HG02678 (cell line): ENCODE measurements at regions not wholly inside any gene's neighbourhood (a gene's known extent, or its start where the extent isn't known, plus 50 kb on each side); places are given as distances from the start of the nearest gene placed in this dataset.
"Not testable (repeated sequence)": the region's sequence is repeated elsewhere in the genome, so short reads cannot be mapped to it uniquely, and the experiment has no call there.

Experiments
- ATAC-seq: cut with Tn5 transposase; IDR thresholded peaks from one replicate; pipeline ENCODE4 v1.9.1; 2021; ENCODE audit warnings: mild to moderate bottlenecking, moderate library complexity; ENCODE audit not compliant: unreplicated experiment

DNA sequence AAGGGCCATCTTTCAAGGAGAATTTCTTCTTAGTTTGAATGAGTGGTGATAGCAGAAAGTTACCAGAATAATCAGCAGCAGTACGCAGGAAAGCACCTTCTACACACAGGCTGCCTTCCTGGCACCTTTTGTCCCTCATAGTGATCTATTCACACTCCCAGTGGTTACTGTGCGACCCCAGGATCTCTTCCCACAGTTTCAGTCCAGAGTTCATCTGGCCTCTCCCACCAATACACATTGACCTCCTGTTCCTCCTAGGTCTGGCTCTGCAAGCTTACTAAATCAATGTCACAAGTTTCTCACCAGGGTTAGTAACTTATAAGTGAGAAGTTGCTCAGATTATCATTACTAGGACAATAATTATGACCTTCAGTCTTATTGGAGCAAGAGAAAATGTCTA lies 99.1 kb upstream of the PIK3R1 start:
- no peak for ATAC-seq

DNA sequence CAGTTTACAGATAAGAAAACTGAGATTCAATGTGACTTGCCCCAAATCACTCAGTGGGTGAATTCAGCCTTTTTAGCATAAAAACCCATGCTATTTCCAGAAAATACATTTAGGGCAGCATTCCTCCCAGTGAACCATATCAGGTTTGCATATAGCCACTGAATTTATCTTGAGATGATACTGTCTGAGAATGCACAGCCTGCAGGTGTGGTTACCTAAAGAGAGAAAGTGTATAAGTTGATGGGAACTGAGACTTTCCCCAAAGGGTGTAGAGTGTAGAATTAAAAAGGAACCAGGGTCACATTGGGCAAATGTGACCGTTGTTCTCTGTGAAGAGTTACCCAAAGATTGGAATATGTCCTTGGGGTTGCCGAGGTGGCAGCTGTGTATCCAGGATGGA lies 100.0 kb upstream of the PIK3R1 start:
- no peak for ATAC-seq

- ATAC-seq: no peak
These were observed 101.0 kb upstream of the PIK3R1 start for GRCh38 chr5:68114378-68115040.

- ATAC-seq: no peak
These were observed 102.9 kb upstream of the PIK3R1 start for GRCh38 chr5:68112658-68113057.

- no peak for ATAC-seq
These were observed 104.7 kb upstream of the PIK3R1 start for GRCh38 chr5:68110894-68111293.

DNA sequence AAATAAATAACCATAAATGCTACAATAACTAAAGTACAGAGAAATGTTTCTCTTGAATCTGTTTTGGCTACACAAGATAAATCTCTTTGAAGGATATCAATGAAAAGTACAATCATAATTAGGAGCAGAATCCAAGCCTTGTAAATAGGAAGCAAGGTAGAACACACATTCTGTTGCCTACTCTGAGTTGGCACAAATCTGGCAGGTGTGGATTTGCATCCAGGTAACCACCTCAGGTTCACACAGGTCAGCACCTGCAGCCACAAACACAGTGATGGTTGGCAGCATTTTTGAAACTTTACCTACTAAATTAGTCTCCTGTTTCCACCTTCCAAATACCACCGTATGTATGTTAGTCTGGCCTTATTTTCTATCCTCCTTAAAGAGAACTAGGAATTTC lies 105.3 kb upstream of the PIK3R1 start:
- ATAC-seq: no peak

GRCh38 chr5:68104217-68104616 lies 111.3 kb upstream of the PIK3R1 start:
- ATAC-seq: not testable (repeated sequence)

DNA sequence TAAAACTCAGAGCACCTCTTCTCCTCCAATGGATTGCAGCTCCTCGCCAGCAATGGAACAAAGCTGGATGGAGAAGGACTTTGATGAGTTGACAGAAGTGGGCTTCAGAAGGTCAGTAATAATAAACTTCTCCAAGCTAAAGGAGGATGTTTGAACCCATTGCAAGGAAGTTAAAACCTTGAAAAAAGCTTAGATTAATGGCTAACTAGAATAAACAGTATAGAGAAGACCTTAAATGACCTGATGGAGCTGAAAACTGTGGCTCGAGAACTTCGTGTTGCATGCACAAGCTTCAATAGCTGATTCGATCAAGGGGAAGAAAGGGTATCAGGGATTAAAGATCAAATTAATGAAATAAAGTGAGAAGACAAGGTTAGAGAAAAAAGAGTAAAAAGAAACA lies 112.3 kb upstream of the PIK3R1 start:
- ATAC-seq: not testable (repeated sequence)

DNA sequence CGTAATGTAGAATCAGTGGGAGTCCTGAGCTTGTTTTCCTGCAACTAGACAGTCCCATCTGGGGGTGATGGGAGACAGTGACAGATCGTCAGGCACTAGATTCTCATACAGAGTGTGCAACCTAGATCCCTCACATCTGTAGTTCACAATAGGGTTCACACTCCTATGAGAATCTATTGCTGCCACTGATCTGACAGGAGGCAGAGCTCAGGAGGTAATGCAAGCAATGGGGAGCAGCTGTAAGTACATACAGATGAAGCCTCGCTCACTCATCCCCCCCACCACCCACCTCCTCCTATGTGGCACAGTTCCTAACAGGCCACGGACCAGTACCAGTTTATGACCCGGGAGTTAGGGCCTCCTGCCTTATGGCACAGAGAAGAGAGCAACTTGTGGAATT lies 116.2 kb upstream of the PIK3R1 start:
- no peak for ATAC-seq

DNA sequence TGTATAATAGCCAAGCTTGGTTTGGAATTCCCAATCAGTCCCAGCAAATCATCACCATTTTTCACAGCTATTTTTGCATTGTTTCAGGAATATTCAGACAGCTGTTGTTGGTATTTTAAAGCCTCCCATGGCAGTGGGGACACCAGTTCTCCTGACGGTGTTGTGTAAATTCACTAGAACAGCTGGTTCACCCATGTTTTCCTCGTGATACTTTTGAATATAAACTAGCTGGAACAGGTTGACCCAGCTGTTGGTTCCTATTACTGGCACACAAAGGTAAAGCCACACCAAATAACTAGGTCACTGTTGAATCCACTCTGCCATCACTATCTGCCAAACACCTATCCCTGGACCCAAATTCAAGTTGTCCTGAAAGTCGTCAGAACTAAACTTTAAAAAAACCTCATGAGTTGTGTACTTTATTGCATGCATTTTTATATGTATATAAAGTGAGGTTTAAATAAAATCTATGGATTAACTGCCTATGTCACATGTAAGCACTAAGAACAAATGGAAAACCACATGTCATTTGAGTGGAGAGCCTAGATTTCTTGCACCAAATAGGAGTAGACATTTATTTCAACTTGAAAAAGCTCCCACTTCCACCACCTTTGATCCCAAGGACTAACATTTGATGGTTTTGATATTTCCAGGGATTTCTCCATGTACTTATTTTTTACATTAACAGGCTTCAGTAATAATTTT lies 121.9 kb upstream of the PIK3R1 start:
- ATAC-seq: no peak

DNA sequence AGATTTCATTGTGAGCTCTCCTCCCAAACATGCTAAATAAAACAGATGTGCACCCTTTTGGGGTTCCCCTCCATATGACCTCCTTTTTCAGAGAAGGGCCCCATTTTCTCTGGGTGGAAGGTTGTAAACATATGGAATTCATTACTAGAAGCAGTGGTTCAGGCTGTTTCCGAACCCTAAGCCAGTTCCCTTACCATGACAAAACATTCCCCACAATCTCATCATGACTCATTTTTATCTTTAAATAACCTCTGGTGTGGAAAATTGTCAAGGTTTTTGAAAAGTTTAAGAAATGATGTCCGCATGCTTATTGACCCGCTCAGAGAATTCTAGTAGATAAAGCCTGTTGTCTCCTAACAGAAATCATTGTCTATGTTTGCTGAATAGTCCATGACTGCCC lies 127.3 kb upstream of the PIK3R1 start:
- ATAC-seq: no peak

- no peak for ATAC-seq
These were observed 127.7 kb upstream of the PIK3R1 start for GRCh38 chr5:68087866-68088265.

DNA sequence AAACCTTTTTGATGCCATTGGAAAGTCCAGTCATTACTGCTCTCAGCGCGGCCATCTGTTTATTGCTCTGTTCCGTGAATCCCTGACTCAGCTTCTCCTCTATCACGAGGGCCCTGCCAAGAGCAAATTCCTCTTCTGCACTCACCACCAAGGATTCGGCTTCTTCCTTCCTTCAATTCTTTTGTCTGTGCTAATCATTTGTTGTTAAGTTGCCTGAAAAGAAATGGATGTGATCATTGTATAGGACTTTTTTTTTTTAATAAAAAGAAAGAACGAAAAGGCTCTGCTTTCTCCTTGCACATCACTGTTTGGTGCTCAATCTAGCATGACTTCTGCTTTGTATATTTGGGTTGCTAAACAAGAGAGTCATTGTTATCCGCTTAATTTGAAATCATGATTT lies 128.7 kb upstream of the PIK3R1 start:
- no peak for ATAC-seq

DNA sequence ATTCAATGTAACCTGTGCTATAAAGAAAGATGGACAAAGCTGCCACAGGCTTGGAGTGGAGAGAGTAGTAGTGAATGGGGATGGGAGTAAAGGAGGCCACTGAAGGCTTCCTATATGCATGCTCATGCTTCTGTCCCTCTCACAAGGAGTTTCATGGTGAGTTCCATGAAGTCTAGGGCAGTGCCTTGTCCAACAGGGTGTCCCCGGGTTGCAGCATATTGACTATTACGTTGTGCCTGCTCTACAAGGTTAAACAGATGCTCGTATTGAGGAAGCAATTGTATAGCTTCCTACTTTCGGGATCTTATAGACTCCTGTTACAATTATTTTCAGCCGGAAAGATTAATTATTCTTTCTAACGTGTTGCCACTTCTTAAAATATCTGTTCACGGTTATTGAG lies 129.1 kb upstream of the PIK3R1 start:
- ATAC-seq: no peak

DNA sequence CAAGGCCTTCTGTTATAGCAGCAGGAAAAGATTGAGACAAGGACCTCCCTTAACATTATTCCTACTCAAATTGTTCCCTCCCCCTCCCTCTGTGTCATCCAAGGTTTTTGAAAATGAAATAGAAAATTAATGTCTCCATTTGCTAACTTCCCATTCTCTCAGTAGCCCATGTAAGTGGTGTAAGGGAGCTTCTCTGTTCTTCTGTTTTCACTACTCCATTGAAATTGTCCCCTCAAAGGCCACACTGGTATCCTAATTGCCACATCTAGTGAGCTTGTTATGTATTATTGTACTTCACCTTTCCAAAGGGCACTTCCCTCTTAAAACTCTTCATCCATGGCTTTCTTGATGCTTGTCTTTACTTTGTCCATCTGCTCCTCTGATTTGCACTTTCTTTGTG lies 131.2 kb upstream of the PIK3R1 start:
- no peak for ATAC-seq

DNA sequence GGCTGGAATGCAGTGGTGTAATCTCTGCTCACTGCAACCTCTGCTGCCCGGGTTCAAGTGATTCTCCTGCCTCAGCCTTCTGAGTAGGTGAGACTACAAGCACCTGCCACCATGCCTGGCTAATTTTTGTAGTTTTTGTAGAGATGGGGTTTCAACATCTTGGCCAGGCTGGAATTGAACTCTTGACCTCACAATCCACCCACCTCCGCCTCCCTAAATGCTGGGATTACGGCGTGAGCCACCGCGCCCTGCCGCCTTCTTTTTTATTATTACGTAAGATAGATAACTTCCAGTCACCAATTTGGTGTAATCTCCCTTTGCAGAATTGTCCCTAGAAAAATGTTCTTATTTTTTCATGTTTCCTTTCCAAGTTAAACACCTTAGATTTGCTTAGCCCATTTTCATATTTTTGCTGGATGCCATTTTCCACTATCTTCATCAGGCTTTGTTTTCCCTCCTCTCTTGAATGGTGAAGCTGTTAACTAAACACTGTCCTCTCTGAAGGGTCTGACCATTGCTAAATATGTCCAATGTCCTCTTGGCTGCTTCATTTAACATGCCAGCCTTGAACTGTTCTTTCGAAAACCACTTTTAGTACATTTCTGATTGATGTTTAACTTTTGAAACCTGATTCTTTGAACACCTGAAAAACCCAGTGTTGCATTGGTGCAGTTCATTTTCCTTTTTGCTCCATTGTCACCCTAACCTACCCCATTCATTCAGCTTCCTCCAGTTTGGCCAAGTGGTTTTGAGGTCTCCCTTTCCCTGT lies 135.1 kb upstream of the PIK3R1 start:
- ATAC-seq: no peak

DNA sequence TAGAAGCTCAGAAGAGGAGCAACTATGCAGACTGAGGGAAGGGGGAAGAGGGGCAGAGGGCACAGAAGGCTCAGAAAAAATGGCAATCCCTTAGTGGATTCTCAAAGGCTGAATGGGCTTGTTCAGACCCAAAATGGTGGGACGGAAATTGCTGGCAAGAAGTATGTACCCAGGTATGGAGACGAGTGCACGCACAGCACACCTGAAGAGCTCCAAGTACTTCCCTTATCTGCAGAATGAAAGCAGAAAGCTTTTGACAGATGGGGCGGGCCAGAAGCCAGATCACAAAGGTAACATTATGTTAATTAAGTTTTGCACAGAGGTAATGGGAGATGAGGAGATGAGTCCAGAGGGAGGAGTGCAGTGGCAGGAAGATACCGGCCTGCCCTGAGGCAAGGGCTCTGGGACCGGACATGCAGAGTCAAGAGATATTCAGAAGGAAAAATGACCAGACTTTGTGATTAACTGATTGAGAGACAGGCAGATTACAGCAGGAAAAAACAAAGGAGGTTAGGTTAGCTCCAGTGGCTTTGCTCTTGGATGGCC lies 138.1 kb upstream of the PIK3R1 start:
- no peak for ATAC-seq

GRCh38 chr5:68074633-68075032 lies 140.9 kb upstream of the PIK3R1 start:
- no peak for ATAC-seq

DNA sequence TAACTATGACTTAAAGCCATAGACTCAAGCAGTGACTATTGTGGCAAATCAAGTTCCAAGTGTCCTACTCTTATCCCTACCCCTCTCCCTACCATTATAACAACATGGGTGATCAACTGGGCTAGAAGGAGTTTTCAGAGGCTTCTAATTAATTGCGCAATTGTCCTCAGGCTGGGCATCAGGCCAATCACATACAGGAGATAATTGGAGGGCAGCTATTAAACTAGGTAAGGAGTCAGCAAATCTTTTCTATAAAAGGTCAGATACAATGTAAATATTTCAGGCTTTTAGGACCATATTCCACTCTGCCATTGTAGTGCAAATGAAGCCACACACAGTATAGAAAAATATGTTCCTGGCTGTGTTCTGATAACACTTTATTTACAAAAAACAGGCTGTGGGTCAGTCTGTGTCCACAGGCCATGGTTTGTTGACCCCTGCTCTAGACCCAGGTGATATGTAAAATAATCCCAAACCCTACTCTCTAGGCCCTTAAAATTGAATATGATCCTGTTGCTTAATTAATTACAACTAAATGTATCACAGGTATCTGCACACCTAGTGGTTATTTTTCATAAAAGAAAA lies 141.4 kb upstream of the PIK3R1 start:
- no peak for ATAC-seq

DNA sequence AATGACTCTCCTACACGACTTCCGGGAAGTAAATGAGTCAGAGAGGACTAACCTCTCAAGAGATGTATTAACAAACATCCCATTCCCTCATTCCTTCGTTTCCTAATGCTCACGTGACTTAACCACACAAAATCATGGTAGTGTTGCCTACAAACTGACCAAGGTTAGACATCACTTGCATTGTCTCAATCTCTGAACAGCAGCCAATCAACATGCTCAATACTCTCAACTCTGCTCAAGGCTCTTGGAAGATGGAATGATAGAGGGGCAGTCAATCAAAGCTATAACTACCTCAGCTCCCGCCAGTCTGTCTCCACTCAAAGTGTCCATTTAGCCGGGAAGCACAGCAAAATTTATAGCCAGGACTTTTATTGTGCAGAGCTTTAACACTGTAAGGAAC lies 143.8 kb upstream of the PIK3R1 start:
- ATAC-seq: no peak

GRCh38 chr5:68071282-68071632 lies 144.3 kb upstream of the PIK3R1 start:
- ATAC-seq: no peak
